ENCODE measurements at regions not wholly inside any gene's neighbourhood (a gene's known extent, or its start where the extent isn't known, plus 50 kb on each side); places are given as distances from the start of the nearest gene placed in this dataset.
"Not testable (repeated sequence)": the region's sequence is repeated elsewhere in the genome, so short reads cannot be mapped to it uniquely, and the experiment has no call there.

- Mint-ChIP-seq H3K4me1 (ENCODE audit: low read depth in 2 of 2) (peaks cover 38 to 42% of the 10 kb centered on the region in 2 donors), H3K27me3 (no peaks in the 10 kb centered on the region), H3K36me3 (peaks cover 8% of the 10 kb centered on the region), H3K9me3 (peaks cover 2% of the 10 kb centered on the region), H3K27ac (peak overlapping the region; percentile 96 to 97), H3K4me3 (peak overlapping the region; percentile 87)
- DNase-seq (ENCODE audit: low spot score) (peak; percentile 95), ATAC-seq (peak; percentile 95 to 96)
Measured at GRCh38 chr2:12456293-12457106, 260.2 kb upstream of the TRIB2 start.

DNA sequence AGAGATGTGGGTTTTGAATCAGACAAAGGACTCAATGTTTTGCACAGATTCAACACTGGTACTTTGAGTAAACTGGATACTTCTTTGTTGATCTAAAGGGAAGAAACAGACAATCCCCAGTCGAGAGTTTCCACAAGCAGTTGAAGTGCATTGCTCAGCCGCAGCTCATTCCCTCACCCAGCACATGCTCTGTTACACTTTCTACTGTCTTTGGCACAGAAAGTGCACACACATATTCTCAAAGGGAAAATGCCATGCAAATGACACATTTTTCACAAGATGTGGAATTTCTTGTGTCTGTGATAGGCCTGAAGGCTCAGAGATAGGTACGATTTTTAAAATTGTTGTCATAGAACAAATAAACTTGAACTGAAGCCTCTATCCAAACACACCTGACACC, 258.9 kb upstream of the TRIB2 start:
- ATAC-seq (no peak), DNase-seq (ENCODE audit: low spot score) (no peak)
- Mint-ChIP-seq H3K36me3 (peaks cover 8% of the 10 kb centered on the region), H3K27ac (peak overlapping the region; percentile 96 to 97), H3K4me1 (ENCODE audit: low read depth in 2 of 2) (peaks cover 25 to 33% of the 10 kb centered on the region in 2 donors), H3K9me3 (peaks cover 2% of the 10 kb centered on the region), H3K27me3 (no peaks in the 10 kb centered on the region), H3K4me3 (no peak overlapping the region)

DNA sequence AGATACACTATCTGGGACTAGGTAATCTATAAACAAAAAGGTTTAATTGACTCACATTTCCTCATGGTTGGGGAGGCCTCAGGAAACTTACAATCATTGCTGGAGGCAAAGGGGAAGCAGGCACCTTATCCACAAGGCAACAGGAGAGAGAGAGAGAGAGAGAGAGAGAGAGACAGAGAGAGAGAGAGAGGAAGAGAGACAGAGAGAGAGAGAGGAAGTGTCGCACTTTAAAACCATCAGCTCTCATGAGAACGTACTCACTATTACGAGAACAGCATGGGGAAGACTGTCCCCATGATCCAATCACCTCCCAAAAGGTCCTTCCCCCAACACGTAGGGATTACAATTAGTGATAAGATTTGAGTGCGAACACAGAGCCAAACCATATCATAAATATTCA, 253.5 kb upstream of the TRIB2 start:
- peak overlapping the region in 1 of 2 donors; percentile 51 for H3K27ac Mint-ChIP-seq
- H3K4me3 Mint-ChIP-seq = peak overlapping the region; percentile 43
- no peaks in the 10 kb centered on the region for H3K9me3 Mint-ChIP-seq
- peaks cover 14 to 17% of the 10 kb centered on the region in 2 donors for H3K4me1 Mint-ChIP-seq (ENCODE audit: low read depth in 2 of 2)
- peaks cover 8% of the 10 kb centered on the region for H3K36me3 Mint-ChIP-seq
- DNase-seq (ENCODE audit: low spot score) (no peak), ATAC-seq (no peak)
- no peaks in the 10 kb centered on the region for H3K27me3 Mint-ChIP-seq

- DNase-seq (ENCODE audit: low spot score) = no peak
- Mint-ChIP-seq H3K4me1 (ENCODE audit: low read depth in 2 of 2) (peaks cover 10 to 17% of the 10 kb centered on the region in 2 donors), H3K9me3 (no peaks in the 10 kb centered on the region), H3K4me3 (no peak overlapping the region), H3K27me3 (no peaks in the 10 kb centered on the region), H3K27ac (no peak overlapping the region), H3K36me3 (peaks cover 8% of the 10 kb centered on the region)
- no peak for ATAC-seq
Measured at GRCh38 chr2:12465631-12466135, 251.1 kb upstream of the TRIB2 start.

DNA sequence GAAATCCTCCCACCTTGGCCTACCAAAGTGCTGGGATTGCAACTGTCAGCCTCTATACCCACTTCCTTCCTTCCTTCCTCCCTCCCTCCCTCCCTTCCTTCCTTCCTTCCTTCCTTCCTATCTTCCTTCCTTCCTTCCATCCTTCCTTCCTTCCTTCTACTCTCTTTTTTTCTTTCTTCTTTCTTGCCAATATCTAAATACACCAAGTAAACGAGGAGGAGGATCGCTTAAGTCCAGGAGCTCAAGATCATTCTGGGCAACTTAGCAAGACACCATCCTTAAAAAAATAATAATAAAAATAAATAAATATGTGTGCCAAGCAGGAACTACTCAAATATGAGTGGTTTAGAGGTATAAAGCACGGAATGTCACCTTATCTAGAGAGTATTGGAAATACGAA, 249.4 kb upstream of the TRIB2 start:
- Mint-ChIP-seq H3K27me3 (no peaks in the 10 kb centered on the region), H3K4me1 (ENCODE audit: low read depth in 2 of 2) (peaks cover 10 to 17% of the 10 kb centered on the region in 2 donors), H3K9me3 (no peaks in the 10 kb centered on the region), H3K4me3 (no peak overlapping the region), H3K36me3 (no peaks in the 10 kb centered on the region), H3K27ac (peak overlapping the region in 1 of 2 donors; percentile 55)
- ATAC-seq = no peak
- no peak for DNase-seq (ENCODE audit: low spot score)

DNA sequence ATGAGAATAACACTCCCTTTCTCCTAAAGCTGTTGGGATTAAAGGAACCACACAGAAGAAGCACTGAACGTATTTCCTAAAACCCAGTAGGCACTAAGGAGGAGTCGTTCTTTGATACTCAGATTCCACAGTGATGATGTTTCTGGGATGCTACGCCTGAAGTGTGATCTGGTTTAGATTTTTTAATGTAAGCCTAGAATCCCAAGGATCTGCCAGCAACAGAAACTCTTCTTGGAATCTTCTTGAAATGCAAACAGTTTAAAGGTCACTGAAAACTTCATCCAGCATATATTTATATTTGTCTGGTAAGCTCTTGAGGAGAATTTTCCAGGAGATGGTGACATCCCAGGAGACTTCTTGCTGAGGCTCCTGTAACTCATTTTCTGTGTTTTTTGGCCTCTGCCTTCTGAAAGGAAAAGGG, 247.6 kb upstream of the TRIB2 start:
- no peaks in the 10 kb centered on the region for H3K27me3 Mint-ChIP-seq
- ATAC-seq (no peak), DNase-seq (ENCODE audit: low spot score) (no peak)
- H3K4me1 Mint-ChIP-seq (ENCODE audit: low read depth in 2 of 2) = peaks cover 6 to 7% of the 10 kb centered on the region in 2 donors
- no peaks in the 10 kb centered on the region for H3K9me3 Mint-ChIP-seq
- H3K27ac Mint-ChIP-seq = no peak overlapping the region
- H3K4me3 Mint-ChIP-seq = no peak overlapping the region
- H3K36me3 Mint-ChIP-seq = no peaks in the 10 kb centered on the region

DNA sequence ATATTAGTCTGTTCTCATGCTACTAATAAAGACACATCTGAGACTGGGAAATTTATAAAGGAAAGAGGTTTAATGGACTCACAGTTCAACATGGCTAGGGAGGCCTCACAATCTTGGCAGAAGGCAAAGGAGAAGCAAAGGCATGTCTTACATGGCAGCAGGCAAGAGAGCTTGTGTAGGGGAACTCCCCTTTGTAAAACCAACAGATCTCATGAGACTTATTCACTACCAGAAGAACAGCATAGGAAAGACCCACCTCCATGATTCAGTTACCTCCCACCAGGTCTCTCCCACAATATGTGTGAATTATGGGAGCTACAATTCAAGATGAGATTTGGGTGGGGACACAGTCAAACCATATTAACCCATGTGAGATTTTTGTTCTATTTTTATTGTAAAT, 244.5 kb upstream of the TRIB2 start:
- not testable (repeated sequence) for H3K4me3 Mint-ChIP-seq; H3K36me3 Mint-ChIP-seq; ATAC-seq; H3K27ac Mint-ChIP-seq; H3K27me3 Mint-ChIP-seq; H3K9me3 Mint-ChIP-seq; H3K4me1 Mint-ChIP-seq (ENCODE audit: low read depth in 2 of 2); DNase-seq (ENCODE audit: low spot score)

- ATAC-seq (no peak), DNase-seq (ENCODE audit: low spot score) (no peak)
- peaks cover 0 to 4% of the 10 kb centered on the region in 2 donors for H3K4me1 Mint-ChIP-seq (ENCODE audit: low read depth in 2 of 2)
- no peak overlapping the region for H3K4me3 Mint-ChIP-seq
- no peaks in the 10 kb centered on the region for H3K27me3 Mint-ChIP-seq
- no peaks in the 10 kb centered on the region for H3K36me3 Mint-ChIP-seq
- no peak overlapping the region for H3K27ac Mint-ChIP-seq
- H3K9me3 Mint-ChIP-seq = no peaks in the 10 kb centered on the region
Measured at GRCh38 chr2:12478151-12479064, 238.3 kb upstream of the TRIB2 start.

- Mint-ChIP-seq H3K27ac (no peak overlapping the region), H3K9me3 (no peaks in the 10 kb centered on the region), H3K4me1 (ENCODE audit: low read depth in 2 of 2) (peaks cover 0 to 4% of the 10 kb centered on the region in 2 donors), H3K4me3 (no peak overlapping the region), H3K27me3 (no peaks in the 10 kb centered on the region), H3K36me3 (no peaks in the 10 kb centered on the region)
- DNase-seq (ENCODE audit: low spot score) (no peak), ATAC-seq (no peak)
Measured at GRCh38 chr2:12479065-12479601, 237.6 kb upstream of the TRIB2 start.

GRCh38 chr2:12484536-12485115, 232.1 kb upstream of the TRIB2 start:
- peaks cover 4% of the 10 kb centered on the region for H3K9me3 Mint-ChIP-seq
- no peak overlapping the region for H3K27ac Mint-ChIP-seq
- no peaks in the 10 kb centered on the region for H3K27me3 Mint-ChIP-seq
- peaks cover 29 to 38% of the 10 kb centered on the region in 2 donors for H3K4me1 Mint-ChIP-seq (ENCODE audit: low read depth in 2 of 2)
- peaks cover 6% of the 10 kb centered on the region for H3K36me3 Mint-ChIP-seq
- no peak for DNase-seq (ENCODE audit: low spot score)
- no peak for ATAC-seq
- no peak overlapping the region for H3K4me3 Mint-ChIP-seq

DNA sequence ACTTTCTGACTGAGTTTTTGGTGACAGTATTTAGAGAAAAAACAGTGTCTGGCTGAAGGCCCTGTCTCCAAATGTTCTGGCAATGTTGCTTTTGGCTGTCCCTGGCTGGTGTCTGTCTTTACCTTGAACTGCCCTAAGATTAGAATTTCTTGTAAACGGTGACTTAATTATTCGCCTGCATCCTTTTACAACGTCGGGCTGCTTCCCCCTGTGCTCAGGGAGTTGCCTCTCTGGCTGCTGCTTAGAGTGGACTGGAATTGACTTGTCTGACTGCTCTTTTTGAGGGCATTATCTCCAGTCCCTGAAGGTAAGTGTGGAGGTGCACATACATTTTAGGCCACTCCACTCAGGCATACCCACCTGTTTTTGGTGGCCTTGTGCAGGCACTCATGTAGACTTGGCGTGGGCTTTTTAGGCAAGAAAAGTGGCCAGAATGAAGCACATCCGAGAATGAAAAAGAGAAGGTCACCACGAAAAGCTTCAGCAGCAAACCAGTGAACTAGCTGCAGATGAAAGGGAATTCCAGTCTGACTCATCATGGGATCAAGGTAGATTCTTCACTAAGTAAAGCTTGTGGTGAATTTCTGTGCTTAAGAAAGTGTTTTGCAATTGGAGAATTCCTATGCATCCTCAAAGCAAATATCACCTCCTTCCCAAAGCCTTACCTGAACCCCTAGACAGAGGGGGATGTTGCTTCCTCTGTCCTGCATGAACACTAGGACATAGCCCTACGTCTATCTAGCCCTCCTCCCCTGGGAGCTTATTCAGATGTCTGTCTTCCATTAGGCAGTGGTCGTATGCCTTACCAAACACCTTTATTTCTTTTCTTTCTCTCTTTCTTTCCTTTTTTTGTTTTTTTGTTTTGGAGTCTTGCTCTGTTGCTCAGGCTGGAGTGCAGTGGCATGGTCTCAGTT, 230.3 kb upstream of the TRIB2 start:
- Mint-ChIP-seq H3K36me3 (peaks cover 6% of the 10 kb centered on the region), H3K9me3 (peaks cover 4% of the 10 kb centered on the region), H3K27ac (peak overlapping the region; percentile 79 to 80), H3K4me1 (ENCODE audit: low read depth in 2 of 2) (peaks cover 29 to 37% of the 10 kb centered on the region in 2 donors), H3K27me3 (no peaks in the 10 kb centered on the region), H3K4me3 (no peak overlapping the region)
- DNase-seq (ENCODE audit: low spot score) (no peak), ATAC-seq (no peak)

- H3K4me1 Mint-ChIP-seq (ENCODE audit: low read depth in 2 of 2) = peaks cover 29 to 37% of the 10 kb centered on the region in 2 donors
Measured at GRCh38 chr2:12487253-12488004, 229.3 kb upstream of the TRIB2 start.

More at GRCh38 chr2:12487253-12488004, 229.3 kb upstream of the TRIB2 start:
- H3K27ac Mint-ChIP-seq = peak overlapping the region; percentile 79 to 80
- H3K36me3 Mint-ChIP-seq = peaks cover 6% of the 10 kb centered on the region
- peaks cover 4% of the 10 kb centered on the region for H3K9me3 Mint-ChIP-seq
- H3K4me3 Mint-ChIP-seq = peak overlapping the region; percentile 68
- DNase-seq (ENCODE audit: low spot score) (no peak), ATAC-seq (no peak)
- no peaks in the 10 kb centered on the region for H3K27me3 Mint-ChIP-seq

All from natural killer cell treated with Interleukin-12 subunit alpha and Interleukin-12 subunit beta and Interleukin-15 and Interleukin-18, amount 100 ng/mL, for 72 hours (primary cell).